Peyer's patch (tissue), 4 donors: ENCODE measurements at regions not wholly inside any gene's neighbourhood (a gene's known extent, or its start where the extent isn't known, plus 50 kb on each side); places are given as distances from the start of the nearest gene placed in this dataset.

Experiments used
- POLR2A ChIP-seq, 2 donors: fragments of 450-650 bp; IDR thresholded peaks; one replicate each; pipeline ENCODE4 v1.5.1; 2017; ENCODE audit warnings: antibody characterized with exemption in 2 of 2, mild to moderate bottlenecking in 2 of 2, moderate library complexity in 2 of 2
- TF ChIP-seq, protein P1 (sequence below), 6 experiments: fragments of 450-650 bp in 4 of 6; fragments of 200-600 bp in 2 of 6; sonication (generic) in 1 of 6; IDR thresholded peaks; one replicate each; pipeline ENCODE4 v1.5.1; 2017 to 2019; ENCODE audit warnings: antibody characterized with exemption in 6 of 6, mild to moderate bottlenecking in 3 of 6, moderate library complexity in 1 of 6

DNA sequence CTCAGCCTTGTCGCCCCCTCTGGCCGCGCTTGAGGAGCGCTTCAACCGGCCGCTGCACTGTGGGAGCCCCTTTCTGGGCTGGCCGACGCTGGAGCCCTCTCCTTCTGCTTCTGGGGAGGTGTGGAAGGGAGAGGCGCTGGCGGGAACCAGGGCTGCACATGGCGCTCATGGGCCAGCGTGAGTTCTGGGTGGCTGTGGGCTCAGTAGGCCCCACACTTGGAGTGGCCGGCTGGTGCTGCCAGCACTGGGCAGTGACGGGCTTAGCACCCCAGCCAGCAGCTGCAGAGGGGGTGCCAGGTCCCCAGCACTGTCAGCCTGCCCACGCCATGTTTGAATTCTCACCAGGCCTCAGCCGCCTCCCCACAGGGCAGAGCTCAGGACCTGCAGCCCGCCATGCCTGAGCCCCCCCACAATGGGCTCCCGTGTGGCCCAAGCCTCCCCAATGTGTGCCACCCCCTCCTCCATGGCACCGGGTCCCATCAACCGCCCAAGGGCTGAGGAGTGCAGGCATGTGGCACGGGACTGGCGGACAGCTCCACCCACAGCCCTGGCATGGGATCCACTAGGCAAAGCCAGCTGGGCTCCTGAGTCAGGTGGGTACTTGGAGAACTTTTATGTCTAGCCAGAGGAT lies 615.2 kb downstream of the TRIML1 start:
- TF ChIP-seq, protein P1, sequence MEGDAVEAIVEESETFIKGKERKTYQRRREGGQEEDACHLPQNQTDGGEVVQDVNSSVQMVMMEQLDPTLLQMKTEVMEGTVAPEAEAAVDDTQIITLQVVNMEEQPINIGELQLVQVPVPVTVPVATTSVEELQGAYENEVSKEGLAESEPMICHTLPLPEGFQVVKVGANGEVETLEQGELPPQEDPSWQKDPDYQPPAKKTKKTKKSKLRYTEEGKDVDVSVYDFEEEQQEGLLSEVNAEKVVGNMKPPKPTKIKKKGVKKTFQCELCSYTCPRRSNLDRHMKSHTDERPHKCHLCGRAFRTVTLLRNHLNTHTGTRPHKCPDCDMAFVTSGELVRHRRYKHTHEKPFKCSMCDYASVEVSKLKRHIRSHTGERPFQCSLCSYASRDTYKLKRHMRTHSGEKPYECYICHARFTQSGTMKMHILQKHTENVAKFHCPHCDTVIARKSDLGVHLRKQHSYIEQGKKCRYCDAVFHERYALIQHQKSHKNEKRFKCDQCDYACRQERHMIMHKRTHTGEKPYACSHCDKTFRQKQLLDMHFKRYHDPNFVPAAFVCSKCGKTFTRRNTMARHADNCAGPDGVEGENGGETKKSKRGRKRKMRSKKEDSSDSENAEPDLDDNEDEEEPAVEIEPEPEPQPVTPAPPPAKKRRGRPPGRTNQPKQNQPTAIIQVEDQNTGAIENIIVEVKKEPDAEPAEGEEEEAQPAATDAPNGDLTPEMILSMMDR (IDR thresholded peaks at IDR 0.05) = no peak
- TF ChIP-seq POLR2A (IDR thresholded peaks at IDR 0.05) = no peak
